Left colon (tissue), 2 donors: ENCODE measurements at regions not wholly inside any gene's neighbourhood (a gene's known extent, or its start where the extent isn't known, plus 50 kb on each side); places are given as distances from the start of the nearest gene placed in this dataset.

Experiments
- ATAC-seq: fragments of 200-7000 bp; cut with Tn5 transposase; one replicate; pipeline ENCODE4 v1.9.1; 2020; ENCODE audit warnings: mild to moderate bottlenecking, moderate library complexity
- DNase-seq, 2 donors: peaks; one replicate each; pipeline ENCODE4 v3.0.0-alpha.2; 2020
- intact Hi-C, 2 donors: fragments of 100-400 bp; cut with DNase I in 1 of 2; cut with micrococcal nuclease in 1 of 2; formaldehyde crosslinking; loops; one replicate each; pipeline versions ENCODE4 v1.11.2 to v1.14.0; 2022; cut with DNase I, micrococcal nuclease
- donor health status: DM: no; HTN: no; CAD: no.
- donor health status: DM: yes; HTN: yes; CAD: no.

DNA sequence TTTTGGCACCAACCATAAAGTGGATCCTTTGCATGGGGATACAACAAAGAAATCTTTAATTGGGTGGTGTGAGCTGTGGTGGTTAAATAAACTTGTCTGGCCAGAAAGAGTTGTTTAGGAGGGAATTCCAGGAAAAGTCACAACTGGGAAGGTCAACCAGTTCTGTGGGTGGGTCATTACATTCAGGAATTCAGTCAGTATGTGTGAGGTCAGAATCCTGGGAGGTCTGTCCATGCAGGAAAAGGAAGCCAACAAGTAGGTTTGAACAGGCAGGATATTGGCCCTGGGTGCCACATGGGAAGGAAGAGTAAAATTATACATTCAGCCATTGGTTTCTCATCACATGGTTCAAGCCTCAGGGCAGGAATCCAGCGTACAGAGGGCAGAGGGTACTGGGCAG is 162.3 kb upstream of the ADAMTS5 start:
- ATAC-seq (no peak), DNase-seq (no peak)
- intact Hi-C loops: no loop called here

DNA sequence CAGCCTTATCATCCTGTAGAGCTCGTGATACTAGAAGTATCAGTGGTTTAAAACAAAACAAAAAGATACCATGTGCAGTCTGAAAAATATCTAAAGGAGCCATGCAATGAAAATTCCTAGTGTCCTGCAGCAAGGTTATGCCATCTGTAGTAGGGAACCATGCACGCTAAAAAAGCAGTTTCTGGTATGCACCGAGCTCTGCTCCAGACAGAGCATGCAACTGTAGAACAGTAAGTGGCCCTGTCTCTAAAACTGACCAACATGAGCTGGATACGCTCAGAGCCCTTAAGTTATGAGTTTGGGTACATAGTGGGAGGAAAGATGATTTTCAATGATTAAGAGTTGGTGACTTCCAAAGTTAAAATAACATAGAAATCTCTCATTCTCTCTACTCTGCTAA is 159.3 kb upstream of the ADAMTS5 start:
- intact Hi-C loops: no loop called here
- DNase-seq: no peak
- no peak for ATAC-seq

DNA sequence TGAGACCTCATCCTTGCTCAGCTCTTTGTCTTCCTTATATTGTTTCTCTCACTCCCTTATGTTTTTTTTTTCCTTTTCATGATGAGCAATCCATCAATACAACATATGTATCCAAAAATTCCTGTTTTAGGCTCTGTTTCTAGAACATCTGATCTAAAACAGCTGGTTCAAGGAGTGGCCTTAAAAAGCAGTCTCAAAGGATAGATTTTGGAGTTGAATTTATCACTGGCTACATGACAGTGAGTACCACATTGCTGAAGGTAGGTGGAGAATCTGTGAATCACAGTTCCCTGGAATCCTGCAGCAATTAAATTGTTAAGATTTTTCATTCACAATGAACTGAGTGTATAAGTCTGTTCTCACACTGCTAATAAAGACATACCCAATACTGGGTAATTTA is 155.8 kb upstream of the ADAMTS5 start:
- DNase-seq (no peak), ATAC-seq (no peak)
- intact Hi-C loops: no loop called here

DNA sequence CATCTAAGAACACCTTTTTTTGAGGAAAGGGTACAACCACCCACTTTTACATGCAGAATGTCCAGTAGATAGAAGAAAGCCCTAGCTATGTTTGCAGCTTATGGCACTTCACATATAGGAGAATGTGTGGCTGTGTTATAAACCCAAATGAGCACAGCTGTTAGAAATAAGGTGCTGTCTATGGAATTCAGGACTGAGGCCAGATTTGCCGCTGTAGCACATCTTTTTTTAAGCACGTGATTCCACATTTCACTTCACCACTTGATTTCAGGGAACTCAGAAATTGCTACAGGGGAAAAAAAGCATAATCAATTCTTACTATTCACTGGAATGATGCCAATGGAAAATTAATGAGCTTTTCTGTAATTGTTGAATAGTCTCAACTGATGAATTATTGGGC is 147.2 kb upstream of the ADAMTS5 start:
- intact Hi-C loops: no loop called here
- no peak for DNase-seq
- no peak for ATAC-seq

DNA sequence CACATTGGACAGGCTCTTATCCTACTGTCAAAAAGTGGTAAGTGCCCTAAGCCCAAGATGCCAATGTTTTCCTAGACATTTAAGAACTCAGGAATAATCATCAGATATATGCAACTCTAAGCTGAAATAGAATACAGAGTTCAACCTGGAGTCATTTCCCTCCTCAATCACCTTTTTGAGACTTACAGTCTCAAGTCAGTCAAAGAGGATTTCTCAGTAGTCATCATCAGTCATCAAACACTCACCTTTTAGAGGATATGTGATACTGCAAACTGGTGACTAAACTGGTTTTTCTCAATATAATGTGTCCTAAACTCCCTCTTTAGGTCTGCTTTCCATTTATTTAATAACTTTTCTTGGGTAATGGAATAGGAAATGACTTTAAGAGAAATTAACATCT is 145.3 kb upstream of the ADAMTS5 start:
- no peak for DNase-seq
- ATAC-seq: no peak
- intact Hi-C loops: no loop called here

DNA sequence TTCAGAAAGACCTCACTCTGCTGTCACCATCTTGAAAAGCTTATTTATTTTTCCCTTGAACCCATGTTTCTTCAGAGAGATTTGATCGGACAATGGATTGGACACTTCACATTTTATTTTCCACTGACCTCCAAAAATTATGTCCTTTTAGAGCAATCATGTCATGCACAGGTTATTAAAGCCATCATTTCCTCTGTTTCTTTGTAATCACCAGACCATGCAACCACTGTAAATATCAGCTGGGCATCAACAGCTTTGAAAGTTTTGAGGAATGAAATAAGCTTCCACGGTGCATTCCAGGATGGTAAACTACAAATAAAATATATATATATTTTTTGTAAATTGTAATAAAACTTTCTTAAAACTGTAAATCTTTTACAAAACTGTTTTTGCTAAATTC is 144.1 kb upstream of the ADAMTS5 start:
- DNase-seq (no peak), ATAC-seq (no peak)
- intact Hi-C loops: no loop called here

DNA sequence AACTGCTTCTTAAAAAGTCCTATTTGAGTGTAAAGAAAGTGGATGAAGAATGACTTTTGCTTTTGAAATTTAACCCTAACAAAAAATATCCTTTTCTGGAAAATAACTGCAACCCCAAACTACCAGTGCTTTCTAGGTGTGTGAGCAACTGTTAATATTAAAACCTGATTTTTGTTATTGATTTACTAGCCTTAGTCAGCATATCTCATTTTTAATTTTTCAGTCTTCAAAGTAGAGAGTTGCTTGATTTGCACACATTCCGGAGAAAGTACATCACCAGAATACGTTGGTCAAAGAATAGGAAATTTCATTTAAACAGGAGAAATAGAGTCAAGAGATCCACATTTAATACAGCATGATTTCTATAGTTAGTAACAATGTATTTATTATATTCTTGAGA is 141.8 kb upstream of the ADAMTS5 start:
- ATAC-seq (no peak), DNase-seq (no peak)
- intact Hi-C loops: no loop called here

DNA sequence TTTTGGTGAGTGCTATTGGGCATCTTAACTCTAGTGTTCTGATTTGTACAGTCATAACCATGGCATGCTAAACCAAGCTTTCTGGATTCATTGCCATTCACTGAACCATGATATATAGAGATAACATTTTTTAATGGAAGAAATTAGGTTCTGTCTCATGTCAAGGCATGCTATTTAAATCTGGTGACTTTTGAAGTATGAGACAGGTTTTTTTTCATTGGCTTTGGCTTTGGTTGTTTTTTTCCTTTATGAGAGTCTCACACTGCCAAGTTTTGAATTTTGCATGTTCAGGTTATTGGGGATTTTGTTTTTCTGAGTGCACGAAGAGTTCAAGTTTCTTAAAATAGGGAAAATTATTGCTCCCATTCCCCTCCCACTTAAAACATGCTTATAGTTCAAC is 141.3 kb upstream of the ADAMTS5 start:
- intact Hi-C loops: no loop called here
- DNase-seq (no peak), ATAC-seq (no peak)

DNA sequence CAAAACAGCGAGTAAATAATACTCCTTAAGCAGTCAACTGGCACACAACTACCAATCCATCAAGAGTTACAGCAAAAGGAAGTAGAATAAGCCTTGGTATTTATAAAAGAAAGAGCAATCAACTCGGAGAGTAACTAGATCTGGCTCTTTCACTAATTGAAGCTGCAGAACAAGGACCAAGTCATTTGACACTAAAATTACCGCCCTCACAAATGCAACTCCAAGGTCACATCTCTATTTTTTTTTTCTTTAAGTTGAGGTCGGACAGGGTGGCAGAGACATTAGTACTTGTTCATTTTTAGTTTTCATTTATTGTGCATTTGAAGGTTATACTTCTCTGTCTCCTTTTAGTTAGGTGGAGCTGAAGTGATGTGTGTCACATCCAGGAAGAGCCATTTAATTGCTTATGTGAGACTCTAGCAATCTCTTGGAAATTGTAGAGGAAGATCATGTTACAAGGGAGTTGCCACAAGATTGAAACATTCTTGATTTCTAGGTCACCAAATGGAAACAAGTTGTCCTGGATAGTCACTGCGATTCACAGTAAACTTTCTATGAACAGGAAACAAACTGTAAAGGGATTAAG is 138.1 kb upstream of the ADAMTS5 start:
- no peak for DNase-seq

DNA sequence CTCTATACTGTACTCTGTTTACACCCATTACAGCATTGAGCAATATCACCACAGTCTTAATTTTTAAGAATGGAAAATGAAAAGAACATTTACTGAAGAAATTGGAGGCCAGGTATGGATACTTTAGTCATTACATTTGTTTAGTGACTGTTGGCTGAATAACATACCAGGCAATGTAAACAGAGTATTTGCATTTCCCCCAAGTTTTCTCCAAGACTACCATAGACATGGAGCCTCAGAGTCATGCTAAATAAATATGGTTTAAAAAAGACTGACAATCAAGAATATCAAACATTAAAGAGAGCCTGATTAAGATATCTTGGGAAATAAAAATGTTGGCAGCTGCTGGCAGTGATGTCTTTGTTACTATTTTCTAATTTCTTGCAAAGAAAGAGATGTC is 136.9 kb upstream of the ADAMTS5 start:
- intact Hi-C loops: no loop called here
- no peak for DNase-seq

More for the DNA sequence above, 138.1 kb upstream of the ADAMTS5 start:
- no peak for ATAC-seq
- intact Hi-C loops: no loop called here

DNA sequence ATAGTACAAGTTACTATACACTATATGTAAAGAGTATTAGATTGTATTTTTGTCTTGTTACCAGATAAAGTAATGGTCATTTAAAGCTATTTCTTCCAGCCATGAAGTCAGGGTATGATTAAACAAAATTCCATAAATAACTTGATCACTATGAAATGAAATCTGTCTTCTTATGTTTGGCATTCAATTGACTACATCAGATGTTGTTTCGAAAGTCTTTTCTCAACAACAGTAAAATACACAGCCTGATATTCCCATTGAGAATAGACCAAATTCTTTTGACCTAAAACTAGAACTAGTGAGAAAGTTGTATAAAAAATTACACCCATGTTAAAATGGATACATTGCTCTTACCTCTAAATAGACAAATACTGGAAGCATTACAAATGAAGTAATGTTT is 134.6 kb upstream of the ADAMTS5 start:
- DNase-seq: no peak
- ATAC-seq: no peak
- intact Hi-C loops: no loop called here

More for the DNA sequence above, 136.9 kb upstream of the ADAMTS5 start:
- ATAC-seq: no peak

DNA sequence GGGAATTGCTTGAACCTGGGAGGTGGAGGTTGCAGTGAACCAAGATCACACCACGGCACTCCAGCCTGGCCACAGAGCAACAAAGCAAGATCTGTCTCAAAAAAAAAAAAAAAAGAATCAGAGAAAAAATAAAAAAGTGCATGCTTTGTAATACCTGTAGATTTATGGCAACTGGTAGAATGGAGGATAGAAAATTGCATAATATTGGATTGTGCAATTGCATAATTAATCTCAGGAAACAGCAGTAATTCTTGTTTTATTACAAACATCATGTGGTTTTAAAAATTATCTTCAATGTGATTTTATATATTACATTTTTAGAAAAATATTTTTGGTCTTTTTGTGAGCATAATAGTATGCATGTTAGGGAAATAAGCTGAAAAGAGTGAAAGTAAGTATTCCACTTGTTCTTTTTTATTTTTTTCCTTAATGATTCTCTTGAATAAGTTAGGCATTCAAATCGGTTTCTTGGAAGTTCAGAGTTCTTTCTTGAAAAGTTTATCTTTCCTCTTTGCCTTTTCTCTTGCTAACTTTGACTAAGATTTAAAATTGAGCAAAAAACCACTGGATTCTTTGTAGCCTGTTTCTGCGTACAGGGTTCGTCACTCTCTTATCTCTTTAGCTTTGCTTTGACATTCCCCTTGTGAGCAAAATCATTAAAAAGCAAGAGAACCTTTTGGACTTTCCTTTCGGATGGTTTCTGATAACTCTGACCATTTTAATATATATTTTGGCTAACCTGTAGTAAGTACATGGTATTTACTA is 127.5 kb upstream of the ADAMTS5 start:
- intact Hi-C loops: no loop called here
- no peak for DNase-seq

DNA sequence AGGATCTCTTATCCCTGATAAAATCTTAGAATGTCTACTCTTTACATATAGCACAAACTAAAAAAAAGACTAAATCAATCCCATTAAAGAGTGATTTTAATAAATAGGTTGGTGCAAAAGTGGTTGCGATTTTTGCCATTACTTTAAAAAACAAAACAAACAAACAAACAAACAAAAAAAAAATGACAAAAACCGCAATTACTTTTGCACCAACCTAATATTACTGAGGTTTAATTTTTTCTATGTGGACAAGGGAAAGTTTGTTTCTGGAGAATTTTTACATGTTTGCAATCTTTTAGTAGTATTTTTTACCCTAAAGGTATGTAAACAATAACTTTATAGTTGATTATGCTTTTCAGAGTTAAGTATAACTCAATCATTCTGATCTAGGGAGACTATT is 119.7 kb upstream of the ADAMTS5 start:
- intact Hi-C loops: no loop called here
- DNase-seq (no peak), ATAC-seq (no peak)

More for the DNA sequence above, 127.5 kb upstream of the ADAMTS5 start:
- no peak for ATAC-seq

DNA sequence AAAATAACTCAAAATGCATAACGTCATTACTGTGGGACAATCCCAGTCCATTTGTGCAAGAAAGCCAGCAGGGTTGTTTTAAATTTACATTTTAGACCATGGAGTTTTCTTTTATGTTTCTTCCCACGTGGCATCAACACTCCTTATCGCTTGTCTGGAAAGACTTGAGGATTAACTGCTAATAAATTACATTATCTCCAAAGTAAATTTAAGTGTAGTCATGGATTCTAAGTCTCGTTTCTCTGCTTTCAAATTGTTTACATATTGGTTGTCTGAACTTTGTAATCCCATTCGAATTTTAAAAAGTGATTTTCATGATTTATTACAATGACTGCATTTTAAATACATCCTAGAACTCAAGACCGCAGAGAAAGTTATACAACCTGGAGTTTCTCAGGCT is 119.3 kb upstream of the ADAMTS5 start:
- ATAC-seq: no peak
- no peak for DNase-seq
- intact Hi-C loops: no loop called here

DNA sequence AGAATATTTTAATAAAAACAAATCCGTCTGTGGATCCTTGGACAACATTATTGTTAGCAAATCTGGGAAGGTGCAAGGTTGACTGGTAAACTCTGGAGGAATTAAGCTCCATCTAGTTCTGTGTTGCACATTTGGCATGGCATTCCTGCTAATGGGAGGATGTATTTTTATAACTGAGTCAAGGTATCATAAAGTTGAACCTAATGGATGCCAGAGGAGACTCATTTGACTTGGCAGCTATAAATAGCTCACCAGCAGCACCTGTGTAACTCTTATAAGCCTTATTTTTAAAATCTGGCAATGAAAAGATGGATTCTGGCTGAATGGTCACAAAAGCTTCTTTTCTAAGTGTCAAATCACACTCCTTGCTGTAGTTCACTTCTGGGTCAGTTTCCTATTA is 118.5 kb upstream of the ADAMTS5 start:
- no peak for ATAC-seq
- no peak for DNase-seq
- intact Hi-C loops: no loop called here

DNA sequence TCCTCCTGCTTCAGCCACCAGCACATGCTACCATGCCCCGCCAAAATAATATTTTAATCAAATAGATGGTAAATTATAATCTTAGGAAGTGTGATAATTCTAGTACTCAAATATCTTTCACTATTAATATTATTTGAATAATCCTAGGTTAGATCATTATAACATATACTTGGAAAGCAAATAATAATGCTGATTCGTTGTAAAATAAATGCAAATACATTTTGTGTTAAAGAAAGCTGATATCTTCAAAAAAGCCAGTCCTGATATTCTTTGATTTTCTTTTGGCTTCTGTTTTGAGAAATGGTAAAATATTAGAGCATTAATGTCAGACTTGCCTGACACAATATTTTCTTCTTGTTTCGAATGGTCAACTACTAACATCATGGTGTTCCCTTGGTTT is 116.3 kb upstream of the ADAMTS5 start:
- ATAC-seq (no peak), DNase-seq (no peak)
- intact Hi-C loops: no loop called here

DNA sequence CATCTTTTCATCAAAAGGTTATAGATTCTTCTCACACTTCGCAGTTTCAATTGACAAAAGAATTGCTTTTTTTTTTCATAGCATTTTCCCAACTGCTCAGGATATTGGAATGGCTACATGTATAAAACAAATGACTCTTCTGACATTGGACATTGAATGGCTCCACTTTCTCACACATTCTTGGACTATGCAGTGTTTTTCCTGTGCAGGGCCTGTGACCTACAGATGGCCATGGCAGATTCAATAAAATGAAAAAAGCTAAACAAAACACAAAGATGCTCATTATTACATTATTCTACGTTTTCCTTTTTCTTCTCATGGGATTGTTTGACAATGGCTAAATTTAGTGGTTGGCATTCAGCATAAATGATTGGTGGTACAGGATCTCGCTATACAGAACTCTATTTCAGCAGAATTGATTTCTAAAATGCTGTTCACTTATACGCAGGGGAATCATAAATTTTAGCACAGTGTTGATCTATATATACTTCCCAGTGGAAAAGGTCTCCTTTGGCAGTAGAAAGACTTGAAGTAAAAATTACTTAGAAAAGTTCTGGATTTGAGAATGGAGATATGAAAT is 115.6 kb upstream of the ADAMTS5 start:
- ATAC-seq (no peak), DNase-seq (no peak)
- intact Hi-C loops: no loop called here

DNA sequence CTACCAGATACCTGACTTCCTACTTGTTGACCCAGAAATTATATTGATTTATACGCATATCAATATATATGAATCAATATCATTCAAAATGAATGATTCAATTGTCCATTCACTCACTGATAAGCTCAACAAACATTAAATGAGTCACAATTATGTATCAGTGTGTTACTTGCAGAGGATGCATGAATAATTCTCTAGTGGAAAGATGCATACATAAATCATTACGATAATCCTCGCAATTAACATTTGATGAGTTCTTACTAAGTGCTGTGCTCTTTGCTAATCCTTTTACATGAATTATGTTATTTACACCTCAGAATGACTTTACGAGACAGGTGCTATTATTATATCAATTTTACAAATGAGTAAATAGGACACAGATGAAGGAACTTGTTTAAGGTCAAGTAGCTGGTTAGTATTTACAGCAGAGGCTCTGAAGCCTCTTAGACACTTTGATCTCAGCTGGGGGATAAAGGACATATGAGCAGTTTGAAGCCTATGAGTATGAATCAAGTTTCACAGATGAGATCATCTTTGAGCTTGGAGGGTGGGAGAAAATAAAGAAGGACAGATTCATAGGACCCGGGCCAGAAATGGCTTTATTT is 112.8 kb upstream of the ADAMTS5 start:
- no peak for ATAC-seq

DNA sequence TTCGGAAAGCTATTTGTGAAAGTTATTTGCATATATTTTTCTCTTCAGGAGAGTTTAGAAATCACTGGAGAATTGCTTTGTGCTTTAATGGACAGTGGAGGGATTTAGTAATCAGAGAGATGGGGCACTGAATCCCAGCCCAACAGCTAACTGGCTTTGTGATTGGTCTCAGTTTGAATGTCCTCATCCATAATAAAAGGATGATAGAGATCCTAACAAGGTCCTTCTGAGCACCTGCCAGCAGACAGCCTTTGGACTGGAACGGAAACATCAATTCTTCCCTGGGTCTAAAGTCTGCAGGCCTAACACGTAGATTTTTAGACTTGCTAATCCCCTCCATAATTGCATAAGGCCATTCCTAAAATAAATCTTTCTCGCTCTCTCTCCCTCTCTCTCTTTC is 112.0 kb upstream of the ADAMTS5 start:
- intact Hi-C loops: no loop called here
- ATAC-seq (no peak), DNase-seq (no peak)

More for the DNA sequence above, 112.8 kb upstream of the ADAMTS5 start:
- no peak for DNase-seq
- intact Hi-C loops: no loop called here

DNA sequence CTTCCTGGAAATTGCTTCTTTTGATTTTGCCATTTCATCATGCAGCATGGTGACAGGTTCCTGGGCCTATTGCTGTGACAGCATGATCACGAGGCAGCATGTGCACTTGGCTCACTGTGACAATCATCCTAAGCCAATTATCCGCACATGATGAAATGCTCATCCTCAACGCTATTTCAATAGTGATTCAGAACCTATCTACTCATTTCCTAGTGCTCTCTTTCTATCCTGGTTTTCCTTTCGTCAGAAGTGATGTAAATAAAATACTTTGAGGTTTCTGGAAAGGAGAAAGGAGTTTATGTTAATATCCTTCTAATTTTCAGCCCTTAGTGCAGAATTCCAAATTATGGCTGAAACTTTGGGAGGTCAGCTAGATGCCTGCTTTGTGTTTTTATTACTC is 110.6 kb upstream of the ADAMTS5 start:
- intact Hi-C loops: no loop called here
- DNase-seq: no peak
- no peak for ATAC-seq
